GM12875 (cell line): ENCODE measurements at regions not wholly inside any gene's neighbourhood (a gene's known extent, or its start where the extent isn't known, plus 50 kb on each side); places are given as distances from the start of the nearest gene placed in this dataset.

ENCODE experiments used
- H3K4me3 ChIP-seq: one replicate; pipeline ENCODE4 v1.5.1; 2011; ENCODE audit warnings: low read depth, low read length, control low read depth
- TF ChIP-seq, protein P1 (sequence below): IDR thresholded peaks from 2 replicates; pipeline ENCODE4 v1.5.1; 2011; ENCODE audit warnings: low read depth, mild to moderate bottlenecking, control low read depth, inconsistent platforms, low read length, moderate library complexity, borderline replicate concordance; ENCODE audit not compliant: insufficient read depth

- H3K4me3 ChIP-seq, result no peak overlapping the region
- TF ChIP-seq, protein P1, sequence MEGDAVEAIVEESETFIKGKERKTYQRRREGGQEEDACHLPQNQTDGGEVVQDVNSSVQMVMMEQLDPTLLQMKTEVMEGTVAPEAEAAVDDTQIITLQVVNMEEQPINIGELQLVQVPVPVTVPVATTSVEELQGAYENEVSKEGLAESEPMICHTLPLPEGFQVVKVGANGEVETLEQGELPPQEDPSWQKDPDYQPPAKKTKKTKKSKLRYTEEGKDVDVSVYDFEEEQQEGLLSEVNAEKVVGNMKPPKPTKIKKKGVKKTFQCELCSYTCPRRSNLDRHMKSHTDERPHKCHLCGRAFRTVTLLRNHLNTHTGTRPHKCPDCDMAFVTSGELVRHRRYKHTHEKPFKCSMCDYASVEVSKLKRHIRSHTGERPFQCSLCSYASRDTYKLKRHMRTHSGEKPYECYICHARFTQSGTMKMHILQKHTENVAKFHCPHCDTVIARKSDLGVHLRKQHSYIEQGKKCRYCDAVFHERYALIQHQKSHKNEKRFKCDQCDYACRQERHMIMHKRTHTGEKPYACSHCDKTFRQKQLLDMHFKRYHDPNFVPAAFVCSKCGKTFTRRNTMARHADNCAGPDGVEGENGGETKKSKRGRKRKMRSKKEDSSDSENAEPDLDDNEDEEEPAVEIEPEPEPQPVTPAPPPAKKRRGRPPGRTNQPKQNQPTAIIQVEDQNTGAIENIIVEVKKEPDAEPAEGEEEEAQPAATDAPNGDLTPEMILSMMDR, result no peak
These were observed 76.0 kb downstream of the ATPSCKMT start for GRCh38 chr5:10173716-10174115.

GRCh38 chr5:10172247-10172646, 77.4 kb downstream of the ATPSCKMT start:
- no peak overlapping the region for H3K4me3 ChIP-seq
- TF ChIP-seq, protein P1, result no peak

DNA sequence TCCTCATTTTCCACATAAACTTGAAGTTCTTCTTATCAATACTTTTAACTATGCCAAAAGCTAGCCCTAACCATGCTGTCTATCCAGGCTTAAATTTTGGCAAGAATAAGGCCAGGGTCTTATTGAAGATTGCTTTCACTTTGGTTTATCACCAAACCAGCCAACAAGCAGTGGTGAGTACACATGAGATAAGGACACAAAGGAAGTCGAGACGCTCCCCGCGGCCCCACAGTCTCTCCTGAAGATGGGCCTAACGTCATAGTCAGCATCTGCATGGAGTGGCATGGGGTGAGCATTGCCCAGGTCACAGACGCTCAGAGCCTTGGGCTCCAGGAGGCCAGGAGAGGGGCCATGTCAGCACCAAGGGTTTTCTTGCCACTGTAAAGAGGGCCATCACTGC, 80.3 kb downstream of the ATPSCKMT start:
- H3K4me3 ChIP-seq, result no peak overlapping the region
- TF ChIP-seq, protein P1, result no peak

GRCh38 chr5:10168254-10168653, 81.4 kb downstream of the ATPSCKMT start:
- TF ChIP-seq, protein P1, result no peak
- H3K4me3 ChIP-seq, result no peak overlapping the region

- H3K4me3 ChIP-seq, result no peak overlapping the region
- TF ChIP-seq, protein P1, result no peak
These were observed 81.9 kb downstream of the ATPSCKMT start for GRCh38 chr5:10167806-10168205.

DNA sequence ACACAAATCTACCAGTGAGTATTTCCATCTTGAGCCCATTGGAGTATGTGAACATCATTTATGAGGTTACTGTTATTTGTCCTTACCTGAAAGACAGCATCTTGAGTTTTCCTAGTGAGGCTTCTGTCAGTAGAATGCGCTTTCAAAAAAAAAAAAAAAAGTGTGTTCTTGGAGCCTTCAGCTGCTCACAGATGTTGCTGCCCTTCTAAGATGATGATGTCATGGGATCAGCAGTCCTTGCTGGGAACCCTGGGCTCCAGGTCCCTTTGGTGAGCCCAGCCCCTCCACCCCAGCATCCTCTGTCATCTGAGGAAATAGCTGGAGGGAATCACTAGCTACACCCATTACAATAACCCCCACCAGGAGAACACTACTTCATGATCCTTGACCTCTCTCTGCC, 83.3 kb downstream of the ATPSCKMT start:
- TF ChIP-seq, protein P1, result no peak
- H3K4me3 ChIP-seq, result no peak overlapping the region

GRCh38 chr5:10162468-10162867, 87.2 kb downstream of the ATPSCKMT start:
- TF ChIP-seq, protein P1, result no peak
- no peak overlapping the region for H3K4me3 ChIP-seq
